ENCODE measurements at regions not wholly inside any gene's neighbourhood (a gene's known extent, or its start where the extent isn't known, plus 50 kb on each side); places are given as distances from the start of the nearest gene placed in this dataset.

DNA sequence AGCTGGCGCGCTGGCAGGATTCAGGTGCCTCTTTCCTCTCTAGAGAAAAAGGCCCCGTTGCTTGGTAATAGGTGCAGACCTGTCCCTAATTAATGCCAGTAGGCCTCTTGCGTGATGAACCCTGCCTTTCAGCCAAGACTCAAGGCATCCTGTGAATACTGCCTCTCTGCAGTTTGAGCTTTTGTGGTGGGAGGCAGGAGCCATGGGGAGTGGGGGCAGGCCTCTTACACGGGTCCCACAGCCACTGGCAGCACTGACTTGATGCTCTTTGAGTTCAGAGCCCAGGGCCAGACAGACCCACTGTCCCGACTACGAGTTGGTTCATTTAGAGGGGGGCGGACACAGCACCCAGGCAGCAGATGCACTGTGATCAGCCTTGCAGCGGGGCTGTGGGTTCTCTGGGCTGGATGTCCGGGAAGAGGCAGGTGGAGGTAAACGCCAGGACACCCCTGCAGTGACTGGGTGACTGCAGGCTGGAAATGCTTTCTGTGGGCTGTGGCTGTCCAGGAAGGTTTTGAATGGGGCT is 237.0 kb downstream of the SEC14L1 start:
- Mint-ChIP-seq H3K9me3 (no peaks in the 10 kb centered on the region), H3K27me3 (no peaks in the 10 kb centered on the region), H3K36me3 (no peaks in the 10 kb centered on the region), H3K4me1 (peaks cover 58% of the 10 kb centered on the region), H3K27ac (no peak overlapping the region), H3K4me3 (no peak overlapping the region)
- no peak for ATAC-seq

DNA sequence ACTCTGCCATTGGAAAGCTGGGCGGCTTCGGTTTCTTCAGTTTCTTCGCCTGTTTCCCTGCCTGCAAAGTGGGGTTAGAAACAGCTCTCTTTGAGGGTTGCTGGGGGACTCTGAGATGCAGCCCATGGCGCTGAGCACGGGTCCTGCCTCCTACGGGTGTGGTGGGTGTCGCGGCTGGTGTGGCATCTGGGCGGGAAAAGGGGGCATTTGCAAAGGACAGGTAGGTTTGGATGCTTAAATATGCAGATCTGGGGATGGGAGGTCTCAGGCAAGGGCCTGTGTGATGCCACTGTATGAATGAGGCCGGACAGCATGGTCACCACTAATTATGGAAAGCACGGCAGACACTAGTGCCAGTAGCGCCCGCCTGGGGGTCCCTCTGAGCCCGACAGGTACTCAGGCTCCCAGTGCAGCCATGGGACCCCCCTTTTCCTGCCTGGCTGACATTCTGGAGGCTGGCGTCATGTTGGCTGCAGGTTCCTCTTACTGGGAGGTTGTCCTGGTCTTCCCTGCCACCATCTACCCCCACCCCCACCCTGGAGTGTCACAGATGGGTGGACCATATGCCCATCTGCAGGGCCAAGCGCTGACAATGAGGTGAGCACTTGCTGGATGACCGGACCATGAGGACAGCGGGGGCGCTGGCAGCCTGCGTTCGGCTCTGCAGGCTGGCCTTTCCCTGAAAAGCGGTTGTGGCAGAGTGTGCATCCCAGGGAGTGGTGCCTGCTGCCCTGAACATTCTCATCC is 237.7 kb downstream of the SEC14L1 start:
- H3K27ac Mint-ChIP-seq, result no peak overlapping the region
- H3K4me3 Mint-ChIP-seq, result no peak overlapping the region
- no peak for ATAC-seq

DNA sequence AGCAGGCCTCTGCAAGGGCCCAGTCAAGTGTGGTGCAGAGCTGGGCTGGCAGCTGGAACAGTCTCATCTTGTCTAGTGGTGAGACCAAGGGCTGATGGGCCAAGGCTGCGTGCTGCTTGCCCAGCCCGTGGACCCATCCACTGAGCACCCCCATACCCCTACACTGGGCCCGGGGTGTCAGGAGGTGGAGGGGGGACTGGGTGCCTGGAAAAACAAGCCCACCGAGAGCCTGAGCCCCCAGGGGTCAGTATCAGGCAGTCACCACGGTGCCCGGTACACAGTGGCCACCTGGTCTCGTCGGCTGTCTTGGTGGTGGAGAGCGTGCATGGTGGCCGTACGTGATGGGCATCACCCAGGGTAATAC is 238.3 kb downstream of the SEC14L1 start:
- Mint-ChIP-seq H3K27ac (no peak overlapping the region), H3K4me1 (peaks cover 66% of the 10 kb centered on the region), H3K27me3 (no peaks in the 10 kb centered on the region), H3K4me3 (no peak overlapping the region), H3K9me3 (no peaks in the 10 kb centered on the region), H3K36me3 (no peaks in the 10 kb centered on the region)
- ATAC-seq, result no peak

More for the DNA sequence above, 237.7 kb downstream of the SEC14L1 start:
- Mint-ChIP-seq H3K9me3 (no peaks in the 10 kb centered on the region), H3K4me1 (peaks cover 65% of the 10 kb centered on the region), H3K36me3 (no peaks in the 10 kb centered on the region), H3K27me3 (no peaks in the 10 kb centered on the region)

DNA sequence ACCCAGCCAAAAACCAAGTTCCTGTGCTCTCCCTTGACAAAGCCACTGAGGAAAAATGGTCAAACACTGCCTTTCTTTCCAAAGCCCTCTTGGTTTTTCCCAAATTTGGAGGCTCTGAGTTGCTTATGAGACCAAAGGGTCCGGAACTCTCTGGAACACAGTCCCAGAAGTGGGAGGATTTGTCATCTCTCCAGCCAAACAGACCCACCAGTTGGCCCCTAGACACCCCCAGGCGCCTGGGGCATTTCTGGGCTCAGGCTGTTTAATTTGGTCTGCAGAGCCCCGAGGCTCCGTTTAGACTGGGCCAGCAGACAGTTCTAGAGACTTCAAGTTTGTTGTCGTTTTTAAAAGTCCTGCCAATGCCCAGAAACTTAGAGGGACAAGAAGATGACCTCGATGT is 239.1 kb downstream of the SEC14L1 start:
- no peaks in the 10 kb centered on the region for H3K9me3 Mint-ChIP-seq
- H3K4me1 Mint-ChIP-seq, result peaks cover 58% of the 10 kb centered on the region
- no peak overlapping the region for H3K4me3 Mint-ChIP-seq
- no peak for ATAC-seq
- no peaks in the 10 kb centered on the region for H3K27me3 Mint-ChIP-seq
- H3K27ac Mint-ChIP-seq, result no peak overlapping the region
- no peaks in the 10 kb centered on the region for H3K36me3 Mint-ChIP-seq

DNA sequence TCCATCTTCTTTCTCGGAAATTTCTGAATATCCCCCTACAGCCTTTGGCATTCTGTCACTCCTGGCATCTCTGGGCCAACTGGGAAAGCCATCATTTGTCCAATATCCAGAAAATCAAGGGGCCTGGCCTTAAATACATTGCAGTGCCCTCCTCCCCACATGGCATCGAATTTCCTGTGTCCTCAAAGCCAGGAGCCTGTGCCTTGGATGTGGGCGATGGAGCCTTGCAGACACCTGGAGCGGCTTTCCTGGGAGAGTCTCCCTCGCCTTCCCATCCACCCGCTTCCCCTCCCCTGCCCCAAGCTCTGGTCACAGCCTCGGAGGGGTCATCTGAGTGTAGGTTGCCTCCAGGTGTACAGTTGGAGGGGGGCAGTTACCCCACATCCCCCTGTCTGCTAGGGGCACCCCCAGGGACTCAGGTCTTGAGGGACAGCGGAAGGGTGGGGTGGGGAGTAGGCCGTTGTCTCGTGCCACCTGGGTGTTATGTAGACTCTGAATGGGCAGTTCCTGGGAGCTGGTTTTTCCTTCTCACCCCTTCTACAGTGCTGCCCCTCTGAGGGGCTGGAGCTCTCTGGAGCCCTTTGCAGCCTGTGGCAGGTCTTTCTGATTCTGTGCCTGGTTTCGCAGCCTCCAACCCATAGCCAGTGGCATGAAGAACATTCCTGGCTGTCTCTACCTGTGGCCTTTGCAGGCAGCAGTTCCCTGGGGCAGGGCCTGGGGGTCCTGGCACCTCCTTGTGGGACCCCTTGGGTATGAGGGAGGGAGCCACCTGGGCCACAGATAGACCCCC is 239.8 kb downstream of the SEC14L1 start:
- no peaks in the 10 kb centered on the region for H3K36me3 Mint-ChIP-seq
- H3K27me3 Mint-ChIP-seq, result no peaks in the 10 kb centered on the region
- no peaks in the 10 kb centered on the region for H3K9me3 Mint-ChIP-seq
- ATAC-seq, result no peak
- H3K27ac Mint-ChIP-seq, result no peak overlapping the region
- H3K4me1 Mint-ChIP-seq, result peaks cover 50% of the 10 kb centered on the region
- H3K4me3 Mint-ChIP-seq, result no peak overlapping the region

DNA sequence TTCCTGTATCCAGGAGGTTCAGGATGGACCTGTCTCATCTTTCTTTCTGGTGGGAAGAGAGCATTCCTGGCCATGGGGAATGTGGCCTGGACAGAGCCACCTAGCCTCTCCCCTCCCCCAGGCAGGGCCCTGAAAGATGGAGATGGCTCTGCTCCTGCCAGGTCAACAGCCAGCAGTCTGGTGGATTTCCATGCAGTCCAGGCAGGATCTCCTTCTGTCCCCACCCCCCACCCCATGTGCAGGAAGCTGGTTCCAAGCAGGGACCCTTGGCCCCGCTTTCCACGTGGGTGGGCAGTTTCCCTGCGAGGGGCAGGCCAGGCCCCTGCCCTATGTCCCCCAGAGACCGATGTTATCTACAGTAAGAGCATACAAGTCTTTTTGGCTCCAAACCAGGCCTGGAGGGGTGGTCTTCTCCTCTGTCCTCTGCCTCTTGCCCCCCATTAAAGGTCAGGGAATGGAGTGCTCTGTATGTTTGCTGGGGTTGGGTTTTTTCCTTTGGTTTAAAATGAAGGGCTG is 240.5 kb downstream of the SEC14L1 start:
- peaks cover 50% of the 10 kb centered on the region for H3K4me1 Mint-ChIP-seq
- H3K27ac Mint-ChIP-seq, result peak overlapping the region; percentile 57
- ATAC-seq, result no peak
- H3K36me3 Mint-ChIP-seq, result no peaks in the 10 kb centered on the region
- H3K4me3 Mint-ChIP-seq, result no peak overlapping the region
- H3K27me3 Mint-ChIP-seq, result no peaks in the 10 kb centered on the region
- no peaks in the 10 kb centered on the region for H3K9me3 Mint-ChIP-seq

DNA sequence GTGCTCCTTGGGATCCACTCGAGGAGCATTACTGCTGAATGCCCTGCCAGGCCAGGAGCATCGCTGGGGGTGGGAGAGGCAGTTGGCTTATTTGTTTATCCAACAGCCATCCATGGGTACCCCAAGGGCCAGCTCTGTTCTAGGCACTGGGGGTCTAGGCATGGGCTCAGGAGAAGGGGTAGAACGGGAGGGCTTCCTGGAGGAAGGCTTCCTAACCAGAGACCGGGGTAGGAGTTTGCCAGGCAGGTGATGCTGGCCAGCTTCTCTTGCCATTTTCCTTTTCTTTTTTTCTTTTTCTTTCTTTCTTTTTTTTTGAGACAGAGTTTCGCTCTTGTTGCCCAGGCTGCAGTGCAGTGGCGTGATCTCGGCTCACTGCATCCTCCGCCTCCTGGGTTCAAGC is 241.0 kb downstream of the SEC14L1 start:
- Mint-ChIP-seq H3K27ac (peak overlapping the region; percentile 57), H3K36me3 (no peaks in the 10 kb centered on the region), H3K4me3 (no peak overlapping the region), H3K9me3 (no peaks in the 10 kb centered on the region), H3K27me3 (no peaks in the 10 kb centered on the region), H3K4me1 (peaks cover 50% of the 10 kb centered on the region)
- no peak for ATAC-seq

DNA sequence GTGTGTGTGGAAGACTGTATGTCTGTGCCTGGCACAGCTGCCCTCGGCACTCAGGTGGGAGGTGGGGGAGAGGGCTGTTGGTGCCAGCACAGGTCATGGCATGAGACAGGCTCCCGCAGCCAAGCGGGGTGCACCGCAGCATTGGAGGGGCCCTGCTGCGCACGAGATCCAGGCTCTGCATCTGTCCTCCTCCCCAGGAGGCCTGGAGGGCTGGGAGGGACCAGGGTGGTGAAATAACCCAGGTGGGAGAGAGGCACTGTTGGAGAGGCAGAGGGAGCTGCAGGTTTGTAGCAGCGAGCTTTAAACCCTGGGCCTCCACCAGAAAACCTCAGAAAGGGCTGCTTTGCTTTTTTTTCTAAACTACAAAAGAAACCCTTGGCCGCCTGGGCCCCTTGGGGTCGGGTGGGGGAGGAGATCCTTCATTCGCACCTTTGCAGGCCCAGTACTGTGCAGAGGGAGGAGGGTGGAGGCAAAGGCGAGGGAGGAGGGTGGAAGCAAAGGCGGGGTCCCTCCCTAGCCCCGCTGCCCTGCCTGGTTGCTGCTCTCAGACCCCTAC is 241.7 kb downstream of the SEC14L1 start:
- ATAC-seq, result peak; percentile 38
- Mint-ChIP-seq H3K27me3 (no peaks in the 10 kb centered on the region), H3K4me1 (peaks cover 52% of the 10 kb centered on the region), H3K36me3 (no peaks in the 10 kb centered on the region), H3K9me3 (no peaks in the 10 kb centered on the region), H3K27ac (peak overlapping the region; percentile 57), H3K4me3 (no peak overlapping the region)

DNA sequence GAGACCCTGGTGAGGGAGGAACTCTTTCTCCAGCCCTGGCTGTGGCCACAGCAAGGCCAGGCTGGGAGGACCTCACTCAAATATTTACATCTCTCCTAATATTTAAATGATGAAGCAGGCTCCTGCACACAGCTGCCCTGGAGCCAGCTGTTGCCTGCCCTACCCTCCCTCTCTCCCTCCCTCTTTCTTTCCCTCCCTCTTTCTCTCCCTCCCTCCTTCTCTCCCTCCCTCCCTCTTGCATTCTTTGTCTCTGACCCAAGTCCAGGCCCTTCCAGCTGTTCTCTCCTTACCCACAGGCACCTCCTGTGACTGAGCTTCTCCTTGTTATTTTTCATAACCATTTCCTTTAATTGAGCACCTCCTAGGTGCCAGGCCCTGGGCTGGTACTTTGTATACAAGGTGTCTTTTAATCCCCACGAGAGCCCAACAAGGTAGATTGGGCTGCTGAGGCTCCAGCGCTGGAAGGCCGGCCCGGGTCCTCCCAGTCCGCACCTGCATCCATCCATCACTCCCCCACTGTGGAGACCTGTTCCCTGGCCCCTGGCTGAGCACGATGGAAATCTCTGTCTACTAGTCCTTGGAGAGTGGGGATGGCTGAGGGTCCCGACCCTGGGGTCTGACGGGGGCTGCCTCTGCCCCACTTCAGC is 242.3 kb downstream of the SEC14L1 start:
- Mint-ChIP-seq H3K9me3 (no peaks in the 10 kb centered on the region), H3K36me3 (no peaks in the 10 kb centered on the region)
- no peak for ATAC-seq

DNA sequence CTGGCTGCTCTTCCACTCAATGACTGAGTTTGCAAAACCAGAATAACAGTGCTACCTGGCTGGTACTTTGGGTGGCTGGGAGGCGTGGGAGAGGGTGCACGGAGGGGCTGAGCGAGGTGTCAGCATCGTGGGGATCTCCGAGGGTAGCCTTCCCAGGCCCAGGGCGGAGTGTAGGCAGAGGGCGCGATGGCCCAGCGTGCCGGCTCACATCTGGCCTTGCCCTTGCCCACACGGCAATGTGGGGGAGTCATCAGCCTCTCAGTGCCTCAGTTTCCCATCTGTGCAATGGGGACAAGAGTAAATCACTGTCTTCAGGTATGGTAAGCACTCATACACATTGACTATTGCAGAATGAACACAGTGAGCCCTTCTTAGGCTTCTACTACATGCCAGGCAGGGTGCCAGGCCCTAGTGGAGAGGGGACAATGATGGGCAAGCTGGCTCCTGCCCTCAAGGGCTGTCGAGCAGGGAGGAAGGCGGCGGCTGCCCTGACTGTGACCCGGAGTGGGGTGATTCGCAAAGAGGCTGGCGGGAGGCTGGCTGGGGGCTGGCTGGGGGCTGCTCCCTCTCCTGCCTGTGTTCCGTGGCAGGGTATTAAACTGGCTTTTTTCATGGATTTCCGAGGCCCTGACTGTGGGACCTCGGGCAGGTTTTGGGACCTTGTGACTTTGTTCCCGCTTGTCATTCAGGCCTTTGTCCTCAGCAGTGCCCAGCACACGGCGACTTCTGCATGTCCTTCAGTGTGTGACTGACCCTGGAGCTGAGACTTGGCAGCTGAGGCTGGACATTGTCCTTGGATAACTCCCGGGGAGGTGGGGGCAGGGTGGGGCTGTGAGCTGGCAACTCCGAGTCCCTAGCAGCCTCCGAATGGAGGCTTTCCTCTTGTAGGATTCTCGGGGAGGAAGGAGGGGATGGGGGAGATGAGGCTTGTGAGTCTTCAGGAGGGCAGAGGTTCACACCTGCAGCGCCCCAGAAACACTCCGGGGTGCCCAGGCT is 243.1 kb downstream of the SEC14L1 start:
- no peak overlapping the region for H3K4me3 Mint-ChIP-seq
- H3K27ac Mint-ChIP-seq, result peak overlapping the region; percentile 57
- ATAC-seq, result no peak
- no peaks in the 10 kb centered on the region for H3K9me3 Mint-ChIP-seq
- H3K36me3 Mint-ChIP-seq, result no peaks in the 10 kb centered on the region
- peaks cover 55% of the 10 kb centered on the region for H3K4me1 Mint-ChIP-seq
- H3K27me3 Mint-ChIP-seq, result no peaks in the 10 kb centered on the region

More for the DNA sequence above, 242.3 kb downstream of the SEC14L1 start:
- Mint-ChIP-seq H3K4me3 (no peak overlapping the region), H3K4me1 (peaks cover 48% of the 10 kb centered on the region), H3K27ac (peak overlapping the region; percentile 57), H3K27me3 (no peaks in the 10 kb centered on the region)

DNA sequence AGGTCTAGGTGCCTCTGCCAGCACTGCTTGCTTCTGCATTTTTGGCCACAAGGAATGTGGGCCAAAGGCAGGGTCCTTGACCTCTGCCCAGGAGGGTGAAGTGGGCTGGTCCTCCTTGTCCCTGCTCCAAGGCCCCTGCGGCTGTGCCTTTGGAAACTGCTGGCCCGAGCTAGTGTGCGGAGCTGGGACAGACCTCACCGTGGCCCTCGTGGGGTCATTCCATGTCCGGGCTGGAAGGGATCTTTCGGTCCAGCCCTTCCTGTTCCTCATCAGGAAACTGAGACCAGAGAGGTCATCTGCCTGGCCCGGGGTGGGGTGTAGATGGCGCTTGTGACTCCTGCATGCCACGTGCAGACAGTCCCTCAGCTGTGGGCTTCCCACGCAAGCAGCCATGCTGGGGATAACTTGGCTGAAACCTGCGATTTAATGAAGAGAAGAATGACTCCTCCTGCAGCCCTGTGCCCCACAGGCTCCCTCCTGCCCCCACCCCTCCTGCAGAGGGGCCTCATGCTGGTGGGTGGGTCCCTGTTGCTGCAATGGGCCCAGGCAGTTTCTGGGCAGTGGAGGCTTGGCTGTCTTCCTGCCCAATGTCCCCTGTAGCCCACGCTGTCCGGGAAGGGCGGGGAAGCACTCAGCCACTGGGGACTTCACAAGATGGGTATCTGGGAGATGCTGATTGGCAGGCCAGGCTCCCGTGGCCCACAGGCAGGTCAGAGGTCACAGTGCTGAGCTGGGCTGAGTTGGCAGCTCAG is 245.2 kb downstream of the SEC14L1 start:
- no peak for ATAC-seq
- H3K4me3 Mint-ChIP-seq, result no peak overlapping the region
- no peaks in the 10 kb centered on the region for H3K27me3 Mint-ChIP-seq
- peaks cover 66% of the 10 kb centered on the region for H3K4me1 Mint-ChIP-seq
- H3K27ac Mint-ChIP-seq, result peak overlapping the region; percentile 34
- no peaks in the 10 kb centered on the region for H3K36me3 Mint-ChIP-seq
- no peaks in the 10 kb centered on the region for H3K9me3 Mint-ChIP-seq

DNA sequence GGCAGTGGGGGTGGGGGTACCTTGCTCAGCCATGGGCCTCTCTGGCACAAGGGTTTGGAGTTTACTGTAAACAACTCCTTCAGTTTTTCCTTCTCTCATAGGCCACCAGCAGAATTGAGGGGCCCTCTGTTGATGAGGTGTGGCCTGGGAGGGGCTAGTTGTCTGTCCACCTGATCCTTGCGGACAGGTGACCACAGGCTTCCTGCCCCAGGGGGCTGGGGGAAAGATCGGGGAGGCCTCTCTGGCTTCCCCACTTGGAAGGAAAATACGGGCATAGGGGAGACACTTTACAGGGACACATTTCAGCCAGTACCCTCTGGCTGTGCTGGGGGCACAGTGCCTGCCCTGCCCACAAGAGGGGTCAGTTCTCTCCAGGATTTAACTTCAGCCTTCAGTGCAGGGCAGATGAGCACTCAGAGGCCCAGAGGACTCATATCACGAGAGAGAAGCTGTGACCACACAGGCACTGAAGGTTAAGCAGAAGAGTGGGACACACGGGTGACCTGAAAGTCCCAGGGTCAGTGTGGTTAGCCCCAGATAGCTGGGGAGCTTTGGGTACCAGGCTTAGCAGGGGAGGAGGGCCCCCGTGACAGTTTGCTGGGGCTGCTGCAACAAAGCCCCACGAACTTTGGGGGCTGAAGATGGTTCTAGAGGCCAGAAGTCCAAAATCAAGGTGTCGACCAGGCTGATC is 245.9 kb downstream of the SEC14L1 start:
- H3K4me1 Mint-ChIP-seq, result peaks cover 65% of the 10 kb centered on the region

DNA sequence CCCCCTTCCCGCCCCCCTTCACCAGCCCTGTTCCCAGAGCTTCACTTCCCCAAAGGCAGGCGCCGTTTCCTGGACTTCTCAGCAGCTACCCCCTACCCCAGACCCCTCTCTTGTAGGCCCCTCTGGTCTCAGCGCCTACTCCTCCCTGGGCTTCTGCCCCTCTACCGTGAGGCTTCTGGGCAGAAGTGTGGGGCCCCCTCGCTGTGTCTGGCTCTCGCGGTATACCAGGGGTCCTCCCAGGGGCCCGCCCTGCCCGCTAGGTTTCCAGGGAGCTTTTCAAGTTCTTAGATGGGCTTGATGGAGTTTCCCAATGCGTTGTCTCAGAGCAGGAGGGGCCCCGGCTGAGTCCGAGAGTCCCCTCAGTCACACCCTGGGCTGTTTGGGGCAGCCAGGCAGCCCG is 247.1 kb downstream of the SEC14L1 start:
- peaks cover 58% of the 10 kb centered on the region for H3K4me1 Mint-ChIP-seq

More for the DNA sequence above, 245.9 kb downstream of the SEC14L1 start:
- H3K27ac Mint-ChIP-seq, result peak overlapping the region; percentile 34
- ATAC-seq, result no peak
- no peaks in the 10 kb centered on the region for H3K27me3 Mint-ChIP-seq
- H3K9me3 Mint-ChIP-seq, result no peaks in the 10 kb centered on the region
- no peaks in the 10 kb centered on the region for H3K36me3 Mint-ChIP-seq
- H3K4me3 Mint-ChIP-seq, result no peak overlapping the region

More for the DNA sequence above, 247.1 kb downstream of the SEC14L1 start:
- no peaks in the 10 kb centered on the region for H3K36me3 Mint-ChIP-seq
- H3K9me3 Mint-ChIP-seq, result no peaks in the 10 kb centered on the region
- no peak for ATAC-seq
- no peaks in the 10 kb centered on the region for H3K27me3 Mint-ChIP-seq
- no peak overlapping the region for H3K4me3 Mint-ChIP-seq
- H3K27ac Mint-ChIP-seq, result no peak overlapping the region
